GM21619 (cell line): ENCODE measurements at regions not wholly inside any gene's neighbourhood (a gene's known extent, or its start where the extent isn't known, plus 50 kb on each side); places are given as distances from the start of the nearest gene placed in this dataset.
"Not testable (repeated sequence)": the region's sequence is repeated elsewhere in the genome, so short reads cannot be mapped to it uniquely, and the experiment has no call there.

Experiments
- ATAC-seq: cut with Tn5 transposase; IDR thresholded peaks from one replicate; pipeline ENCODE4 v1.9.1; 2021; ENCODE audit not compliant: unreplicated experiment

- ATAC-seq = no peak
Measured at GRCh38 chr1:47656719-47657685, 219.2 kb downstream of the FOXD2 start.

DNA sequence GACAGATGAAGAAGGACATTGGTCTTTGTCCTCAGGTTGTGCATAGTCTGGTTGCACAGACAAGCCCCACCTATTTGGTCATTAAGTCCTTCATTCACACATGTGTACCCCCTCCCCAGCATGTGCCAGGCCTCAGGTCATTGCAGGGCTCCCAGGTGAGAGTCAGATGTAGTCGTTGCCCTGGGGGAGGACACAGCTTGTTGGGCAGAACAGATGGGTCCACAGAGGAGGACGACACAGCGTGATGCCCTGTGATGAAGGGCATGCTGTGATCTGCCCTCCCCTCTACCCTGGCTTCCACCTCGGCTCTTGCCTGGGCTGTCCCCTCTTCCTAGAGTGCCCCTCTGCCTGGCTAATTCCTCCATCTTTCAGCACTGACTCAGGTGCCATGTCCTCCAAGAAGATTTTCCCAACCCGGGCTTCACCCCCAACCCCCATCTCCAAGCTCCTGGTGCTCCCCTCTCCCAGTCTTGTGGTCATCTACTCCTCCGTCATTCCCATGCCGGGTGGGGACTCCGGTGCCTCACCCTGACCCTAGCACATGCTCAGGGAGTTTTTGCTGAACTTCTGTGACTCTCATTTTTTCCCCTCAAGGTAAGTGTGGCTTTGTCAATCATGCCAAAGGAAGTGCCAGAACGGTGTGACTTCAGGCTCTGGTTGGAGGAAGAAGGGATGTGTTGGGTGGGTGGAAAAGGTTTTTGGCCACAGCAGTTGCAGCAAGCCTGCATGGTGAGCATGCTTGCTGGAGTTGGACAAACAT, 220.5 kb downstream of the FOXD2 start:
- no peak for ATAC-seq

GRCh38 chr1:47659146-47659545, 221.3 kb downstream of the FOXD2 start:
- no peak for ATAC-seq

DNA sequence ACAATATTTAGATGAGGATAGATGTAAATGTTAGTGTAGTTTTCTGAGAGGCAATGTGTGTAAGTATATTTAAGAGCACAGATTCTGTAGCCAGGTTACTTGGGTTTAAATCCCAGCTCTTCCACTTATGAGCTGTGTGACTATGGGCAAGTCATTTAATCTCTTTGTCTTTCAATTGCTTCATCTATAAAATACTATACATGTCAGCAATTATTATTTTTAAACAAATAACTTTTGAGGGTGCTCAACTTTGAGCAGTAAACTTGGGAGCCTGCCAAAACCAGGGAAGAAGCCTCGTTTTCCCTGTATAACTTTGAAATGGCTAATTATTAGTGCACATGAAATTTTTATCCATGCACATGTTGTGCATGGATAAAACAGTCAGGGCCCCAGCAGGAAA, 222.8 kb downstream of the FOXD2 start:
- ATAC-seq = no peak

- no peak for ATAC-seq
Measured at GRCh38 chr1:47661040-47661439, 223.2 kb downstream of the FOXD2 start.

DNA sequence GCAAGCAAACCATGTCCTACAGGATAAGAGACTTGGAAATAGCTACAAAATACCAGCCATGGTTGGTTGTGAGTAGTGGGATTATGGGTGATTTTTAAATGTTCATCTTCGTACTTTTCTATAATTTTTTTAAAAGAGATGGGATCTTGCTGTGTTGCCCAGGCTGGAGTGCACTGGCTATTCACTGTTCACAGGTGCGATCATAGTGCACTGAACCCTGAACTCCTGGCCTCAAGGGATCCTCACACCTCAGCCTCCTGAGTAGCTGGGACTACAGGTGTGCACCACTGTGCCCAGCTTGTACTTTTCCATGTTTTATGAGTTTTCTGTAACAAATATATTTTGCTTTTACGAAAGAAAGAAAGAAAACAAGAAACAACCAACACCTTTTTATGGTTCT, 224.2 kb downstream of the FOXD2 start:
- no peak for ATAC-seq

DNA sequence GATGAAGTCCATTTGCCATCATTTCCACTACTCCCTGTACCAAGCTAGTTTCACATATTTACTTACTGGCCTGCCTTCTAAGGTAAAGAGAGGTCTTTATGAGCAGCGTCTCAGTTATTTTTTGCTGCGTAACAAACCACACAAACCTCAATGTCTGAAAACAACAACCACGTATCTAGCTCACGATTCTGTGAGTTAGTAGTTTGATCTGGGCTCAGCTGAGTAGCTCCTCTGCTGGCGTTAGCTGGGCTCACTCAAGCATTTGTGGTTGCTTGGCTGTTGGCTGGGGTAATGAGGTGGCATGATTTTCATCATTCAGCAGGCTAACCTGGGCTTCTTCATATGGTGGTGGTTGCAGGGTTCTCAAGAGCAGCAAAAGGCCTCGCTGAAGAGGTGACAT, 225.4 kb downstream of the FOXD2 start:
- no peak for ATAC-seq

GRCh38 chr1:47664356-47664755, 226.5 kb downstream of the FOXD2 start:
- ATAC-seq = no peak

GRCh38 chr1:47664896-47665295, 227.1 kb downstream of the FOXD2 start:
- not testable (repeated sequence) for ATAC-seq

DNA sequence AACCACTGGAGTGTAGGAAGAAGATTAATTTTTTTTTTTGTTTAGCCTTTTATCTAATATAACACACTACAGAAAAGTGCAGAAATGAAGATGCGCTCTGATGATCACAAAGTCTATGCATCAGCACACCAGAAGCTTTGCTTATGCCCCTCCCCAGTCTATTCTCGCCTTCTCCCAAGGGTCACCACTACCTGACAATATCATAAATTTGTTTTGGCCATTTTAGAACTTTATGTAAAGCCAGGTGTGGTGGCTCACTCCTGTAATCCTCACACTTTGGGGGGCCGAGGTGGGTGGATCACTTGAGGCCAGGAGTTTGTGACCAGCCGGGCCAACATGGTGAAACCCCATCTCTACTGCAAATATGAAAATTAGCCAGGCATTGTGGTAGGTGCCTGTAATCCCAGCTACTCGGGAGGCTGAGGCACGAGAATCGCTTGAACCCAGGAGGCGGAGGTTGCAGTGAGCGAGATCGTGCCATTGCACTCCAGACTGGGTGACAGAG, 231.3 kb downstream of the FOXD2 start:
- no peak for ATAC-seq

DNA sequence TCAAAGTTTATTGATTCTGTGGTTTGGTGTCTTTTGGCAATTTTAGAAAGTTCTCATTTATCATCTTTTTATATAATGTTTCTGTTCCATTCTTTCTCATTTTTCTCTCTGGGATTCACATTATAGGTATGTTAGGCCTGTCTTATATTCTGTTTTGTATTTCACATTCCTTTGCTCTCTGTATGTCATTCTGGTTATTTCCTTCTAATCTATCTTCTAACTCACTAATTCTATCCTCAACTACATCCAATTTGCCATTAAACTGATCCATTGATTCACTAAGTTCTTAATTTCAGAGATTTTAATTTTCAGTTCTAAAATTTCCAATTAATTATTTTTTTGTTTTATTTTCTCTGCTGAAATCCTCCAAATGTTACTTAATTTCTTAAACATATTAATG, 234.8 kb downstream of the FOXD2 start:
- no peak for ATAC-seq

GRCh38 chr1:47674189-47674588, 236.3 kb downstream of the FOXD2 start:
- no peak for ATAC-seq

DNA sequence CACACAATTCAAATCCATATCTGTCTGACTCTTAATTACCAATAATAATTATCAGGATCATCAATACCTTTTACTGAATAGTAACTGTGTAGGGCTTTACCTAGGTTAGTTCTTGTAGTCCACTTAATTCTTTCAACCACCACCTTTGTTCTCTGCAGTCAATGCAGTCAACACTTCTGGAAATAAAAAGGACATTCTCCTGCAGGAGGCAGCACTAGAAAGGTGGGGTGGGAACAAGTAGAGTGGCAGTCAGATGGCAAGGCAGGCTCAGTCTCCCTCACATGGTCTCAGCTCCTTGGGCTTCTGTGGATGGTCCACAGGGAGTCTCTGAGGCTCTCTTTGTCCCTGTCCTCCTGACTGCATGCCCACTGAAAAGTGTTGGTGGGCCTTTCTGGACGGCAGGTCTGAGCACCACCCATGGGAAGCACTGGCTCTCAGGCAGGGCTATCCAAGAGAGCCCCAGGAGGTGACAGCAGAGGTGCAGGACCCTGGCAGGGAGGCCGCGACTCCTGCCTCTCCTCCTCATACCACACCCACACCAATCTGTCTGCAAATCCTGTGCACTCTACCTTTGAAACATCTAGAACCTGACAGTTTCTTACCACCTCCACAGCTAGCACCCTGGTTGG, 237.3 kb downstream of the FOXD2 start:
- no peak for ATAC-seq

DNA sequence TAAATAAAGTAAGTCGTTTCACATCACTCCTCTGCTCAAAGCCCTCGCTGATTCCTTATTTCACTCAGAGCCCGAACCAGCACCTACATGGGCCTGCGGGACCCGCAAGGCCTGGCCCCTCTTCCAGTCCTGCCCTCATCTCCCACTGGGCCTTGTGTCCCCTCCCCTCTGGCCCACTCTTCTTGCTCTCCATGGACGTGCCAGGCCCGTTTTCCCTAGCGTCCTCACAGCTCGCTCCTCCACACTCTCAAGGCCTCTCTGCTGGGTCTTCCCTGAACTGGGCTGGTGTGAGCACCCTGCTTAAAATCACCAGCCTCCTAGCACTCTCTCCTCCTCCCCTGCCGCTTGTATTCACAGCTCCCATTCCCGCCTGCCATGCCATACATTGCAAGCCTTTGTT, 237.9 kb downstream of the FOXD2 start:
- ATAC-seq = no peak

GRCh38 chr1:47676311-47677054, 238.6 kb downstream of the FOXD2 start:
- no peak for ATAC-seq

DNA sequence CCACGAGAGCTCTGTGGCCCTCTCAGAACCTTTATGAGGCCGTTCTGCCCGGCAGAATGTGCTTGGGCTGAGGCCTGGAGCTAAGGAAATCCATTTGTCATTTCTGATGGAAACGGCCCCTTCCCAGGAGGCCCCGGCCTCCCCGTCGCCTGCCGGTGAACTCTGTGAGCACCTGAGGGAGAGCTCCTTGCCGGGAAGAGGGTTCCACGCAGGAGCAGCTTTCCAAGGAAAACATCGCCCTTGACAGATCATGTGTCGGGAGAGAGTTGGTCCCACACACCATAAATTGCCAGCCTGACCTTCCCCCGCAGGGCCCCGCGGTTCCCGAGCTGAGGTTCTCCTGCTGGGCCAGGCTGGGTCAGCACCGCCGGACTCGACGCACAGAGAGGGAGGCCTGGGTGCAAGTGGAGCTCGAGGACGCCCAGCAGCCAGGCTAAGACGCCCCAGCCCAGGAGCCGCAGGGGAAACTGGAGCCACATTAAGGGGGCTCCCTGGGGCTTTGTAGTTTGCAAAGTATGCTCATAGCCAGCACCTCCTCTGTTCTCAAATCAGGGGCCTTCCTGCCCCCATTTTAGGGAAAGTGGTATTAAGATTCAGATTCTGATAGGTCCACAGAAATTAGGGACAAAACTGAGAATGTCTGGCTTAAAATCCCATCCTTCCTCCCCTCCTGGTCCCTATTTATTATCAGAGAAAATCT, 239.5 kb downstream of the FOXD2 start:
- ATAC-seq = no peak

GRCh38 chr1:47678464-47678980, 240.7 kb downstream of the FOXD2 start:
- no peak for ATAC-seq

DNA sequence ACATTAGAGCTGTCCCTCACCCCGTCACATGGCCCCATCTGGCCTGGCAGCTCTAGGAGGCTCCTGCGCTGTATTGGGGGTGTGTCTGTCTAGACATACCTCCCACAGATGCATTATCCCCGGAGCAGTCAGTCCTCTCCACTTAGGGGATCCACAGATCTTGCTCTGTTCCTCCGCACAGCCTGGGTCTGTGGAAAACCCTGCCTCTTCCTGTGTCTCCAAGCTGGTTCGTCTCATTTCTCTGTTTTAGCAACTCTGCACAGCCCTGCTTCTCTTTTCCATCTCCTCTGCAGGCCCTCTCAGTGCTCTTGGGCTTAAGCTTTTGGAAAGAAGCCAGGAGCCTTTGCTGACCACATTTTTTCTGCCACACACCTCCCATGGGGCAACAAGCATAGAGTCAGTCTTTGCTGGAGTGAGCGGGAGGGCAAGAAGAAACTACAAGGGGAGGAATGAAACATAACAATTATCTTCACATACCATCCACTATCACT, 241.5 kb downstream of the FOXD2 start:
- no peak for ATAC-seq

DNA sequence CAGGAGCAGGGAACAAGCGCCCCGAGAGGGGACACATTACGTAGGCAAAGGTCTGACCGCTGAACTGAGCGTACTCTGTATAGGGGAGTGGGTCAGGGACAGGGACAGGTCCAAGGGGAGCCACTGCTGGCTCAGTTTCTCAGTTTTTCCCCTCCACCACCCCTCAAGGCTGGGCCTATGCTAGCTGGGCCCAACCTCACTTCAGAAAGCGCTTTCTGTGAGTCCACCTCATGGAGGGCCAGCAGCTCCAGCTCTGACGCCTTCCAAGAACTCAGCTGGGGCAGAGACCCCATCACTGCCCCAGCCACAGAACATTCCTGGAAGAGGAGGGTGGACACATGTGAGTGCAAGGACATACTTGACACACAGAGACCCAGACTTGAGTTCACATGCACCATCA, 242.0 kb downstream of the FOXD2 start:
- ATAC-seq = no peak
